Activated CD4-positive, alpha-beta T cell treated with anti-CD3 and anti-CD28 coated beads, Interleukin-2, Interleukin-6, amounts not matched to agents 100 ng/mL and 50 ng/mL, durations not matched to agents 16 hours and 8 hours (primary cell): ENCODE measurements at regions not wholly inside any gene's neighbourhood (a gene's known extent, or its start where the extent isn't known, plus 50 kb on each side); places are given as distances from the start of the nearest gene placed in this dataset.

Experiments
- DNase-seq: peaks from one replicate; pipeline ENCODE4 v3.0.0-alpha.2; 2020

- DNase-seq, result no peak
Measured at GRCh38 chr14:82390586-82390985, 856.9 kb upstream of the SEL1L start.

GRCh38 chr14:82394916-82395315, 861.3 kb upstream of the SEL1L start:
- no peak for DNase-seq

- DNase-seq, result no peak
Measured at GRCh38 chr14:82398256-82398655, 864.6 kb upstream of the SEL1L start.

- DNase-seq, result no peak
Measured at GRCh38 chr14:82403987-82404386, 870.3 kb upstream of the SEL1L start.

GRCh38 chr14:82410064-82410463, 876.4 kb upstream of the SEL1L start:
- DNase-seq, result no peak

GRCh38 chr14:82411298-82411697, 877.6 kb upstream of the SEL1L start:
- DNase-seq, result no peak

- DNase-seq, result no peak
Measured at GRCh38 chr14:82412545-82412944, 878.9 kb upstream of the SEL1L start.

- DNase-seq, result no peak
Measured at GRCh38 chr14:82414853-82415539, 881.3 kb upstream of the SEL1L start.

- DNase-seq, result no peak
Measured at GRCh38 chr14:82419933-82420332, 886.3 kb upstream of the SEL1L start.

- no peak for DNase-seq
Measured at GRCh38 chr14:82420871-82421270, 887.2 kb upstream of the SEL1L start.

GRCh38 chr14:82421286-82421685, 887.6 kb upstream of the SEL1L start:
- DNase-seq, result no peak

GRCh38 chr14:82422230-82422629, 888.6 kb upstream of the SEL1L start:
- DNase-seq, result no peak

- DNase-seq, result no peak
Measured at GRCh38 chr14:82425261-82425660, 891.6 kb upstream of the SEL1L start.

GRCh38 chr14:82431031-82431430, 897.4 kb upstream of the SEL1L start:
- no peak for DNase-seq

- no peak for DNase-seq
Measured at GRCh38 chr14:82432301-82433105, 898.9 kb upstream of the SEL1L start.

GRCh38 chr14:82438436-82438835, 904.8 kb upstream of the SEL1L start:
- DNase-seq, result no peak

- no peak for DNase-seq
Measured at GRCh38 chr14:82441270-82441669, 907.6 kb upstream of the SEL1L start.

- no peak for DNase-seq
Measured at GRCh38 chr14:82445810-82446570, 912.3 kb upstream of the SEL1L start.

- DNase-seq, result no peak
Measured at GRCh38 chr14:82447586-82447985, 913.9 kb upstream of the SEL1L start.

- DNase-seq, result no peak
Measured at GRCh38 chr14:82449926-82450468, 916.3 kb upstream of the SEL1L start.

GRCh38 chr14:82451675-82452074, 918.0 kb upstream of the SEL1L start:
- no peak for DNase-seq

GRCh38 chr14:82482345-82482744, 948.7 kb upstream of the SEL1L start:
- DNase-seq, result no peak

GRCh38 chr14:82488473-82488872, 954.8 kb upstream of the SEL1L start:
- DNase-seq, result no peak
